NB4 (cell line): ENCODE measurements at regions not wholly inside any gene's neighbourhood (a gene's known extent, or its start where the extent isn't known, plus 50 kb on each side); places are given as distances from the start of the nearest gene placed in this dataset.

Source experiments
- DNase-seq: peaks from one replicate; pipeline ENCODE4 v3.0.0; 2010; ENCODE audit warnings: low read depth
- H3K4me3 ChIP-seq: one replicate; pipeline ENCODE4 v1.5.1; 2011; ENCODE audit warnings: mild to moderate bottlenecking, low read depth, low read length, moderate library complexity
- MAX ChIP-seq: IDR thresholded peaks from 2 replicates; pipeline ENCODE4 v1.6.1; 2011; ENCODE audit warnings: low read depth, low read length
- MYC ChIP-seq: IDR thresholded peaks from 2 replicates; pipeline ENCODE4 v1.6.1; 2011; ENCODE audit warnings: low read depth, low read length
- POLR2A ChIP-seq: IDR thresholded peaks from 2 replicates; pipeline ENCODE4 v1.6.1; 2011; ENCODE audit warnings: mild to moderate bottlenecking; ENCODE audit not compliant: insufficient read length; ENCODE audit errors: extremely low read depth
- TF ChIP-seq, protein P1 (sequence below): IDR thresholded peaks from one replicate; pipeline ENCODE4 v1.5.1; 2012; ENCODE audit warnings: low read depth, low read length

DNA sequence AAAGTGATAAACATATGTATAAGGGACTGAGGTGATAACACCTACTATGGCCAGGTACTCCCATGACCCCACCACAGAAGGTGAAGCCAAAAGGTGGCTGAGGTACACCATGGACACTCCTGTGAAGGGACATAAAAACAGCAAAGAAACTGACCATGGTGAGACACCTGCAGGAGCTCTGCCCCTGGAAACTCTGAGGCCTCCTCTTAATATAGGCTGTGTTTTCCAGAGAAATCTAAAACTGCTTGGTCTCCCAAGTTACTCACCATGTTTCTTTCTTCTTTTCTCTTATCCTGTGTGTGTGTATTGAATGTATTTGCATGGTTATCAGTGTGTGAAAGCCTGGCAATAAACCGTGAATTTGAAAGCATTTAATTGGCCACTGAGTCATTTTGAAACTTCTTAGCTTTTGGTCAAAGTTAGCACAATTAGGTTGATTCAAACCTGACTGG, 739.3 kb upstream of the GCFC2 start:
- no peak for TF ChIP-seq MYC
- TF ChIP-seq POLR2A, result no peak
- no peak for TF ChIP-seq MAX
- TF ChIP-seq, protein P1, sequence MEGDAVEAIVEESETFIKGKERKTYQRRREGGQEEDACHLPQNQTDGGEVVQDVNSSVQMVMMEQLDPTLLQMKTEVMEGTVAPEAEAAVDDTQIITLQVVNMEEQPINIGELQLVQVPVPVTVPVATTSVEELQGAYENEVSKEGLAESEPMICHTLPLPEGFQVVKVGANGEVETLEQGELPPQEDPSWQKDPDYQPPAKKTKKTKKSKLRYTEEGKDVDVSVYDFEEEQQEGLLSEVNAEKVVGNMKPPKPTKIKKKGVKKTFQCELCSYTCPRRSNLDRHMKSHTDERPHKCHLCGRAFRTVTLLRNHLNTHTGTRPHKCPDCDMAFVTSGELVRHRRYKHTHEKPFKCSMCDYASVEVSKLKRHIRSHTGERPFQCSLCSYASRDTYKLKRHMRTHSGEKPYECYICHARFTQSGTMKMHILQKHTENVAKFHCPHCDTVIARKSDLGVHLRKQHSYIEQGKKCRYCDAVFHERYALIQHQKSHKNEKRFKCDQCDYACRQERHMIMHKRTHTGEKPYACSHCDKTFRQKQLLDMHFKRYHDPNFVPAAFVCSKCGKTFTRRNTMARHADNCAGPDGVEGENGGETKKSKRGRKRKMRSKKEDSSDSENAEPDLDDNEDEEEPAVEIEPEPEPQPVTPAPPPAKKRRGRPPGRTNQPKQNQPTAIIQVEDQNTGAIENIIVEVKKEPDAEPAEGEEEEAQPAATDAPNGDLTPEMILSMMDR, result no peak
- H3K4me3 ChIP-seq, result no peak overlapping the region
- peak; percentile 22 for DNase-seq

GRCh38 chr2:76448956-76449355, 738.2 kb upstream of the GCFC2 start:
- TF ChIP-seq, protein P1, result peak; percentile 9
- TF ChIP-seq POLR2A (no peak), MAX (no peak), MYC (no peak)
- DNase-seq, result peak; percentile 81

DNA sequence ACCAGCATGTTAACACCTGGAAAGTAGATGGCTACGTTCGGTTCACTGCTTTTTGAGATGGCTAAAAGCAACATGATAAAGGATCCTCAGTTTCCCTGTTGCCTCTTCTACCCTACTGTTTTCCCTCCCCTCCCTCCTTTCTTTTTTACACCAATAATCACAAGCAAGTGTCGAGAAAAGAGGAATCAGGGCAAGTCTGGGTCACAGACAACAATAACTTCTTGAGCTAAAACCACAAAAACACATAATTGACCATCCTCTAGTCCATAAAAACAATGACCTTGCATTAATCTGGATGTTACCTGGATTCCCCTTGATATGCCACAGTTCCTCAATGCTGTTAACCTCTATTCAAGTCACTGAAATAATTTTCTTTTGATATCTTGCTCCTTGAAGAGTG, 736.6 kb upstream of the GCFC2 start:
- no peak overlapping the region for H3K4me3 ChIP-seq
- TF ChIP-seq MAX (no peak), MYC (no peak), POLR2A (no peak)
- TF ChIP-seq, protein P1, result no peak
- peak; percentile 29 for DNase-seq

More at GRCh38 chr2:76448956-76449355, 738.2 kb upstream of the GCFC2 start:
- H3K4me3 ChIP-seq, result no peak overlapping the region

DNA sequence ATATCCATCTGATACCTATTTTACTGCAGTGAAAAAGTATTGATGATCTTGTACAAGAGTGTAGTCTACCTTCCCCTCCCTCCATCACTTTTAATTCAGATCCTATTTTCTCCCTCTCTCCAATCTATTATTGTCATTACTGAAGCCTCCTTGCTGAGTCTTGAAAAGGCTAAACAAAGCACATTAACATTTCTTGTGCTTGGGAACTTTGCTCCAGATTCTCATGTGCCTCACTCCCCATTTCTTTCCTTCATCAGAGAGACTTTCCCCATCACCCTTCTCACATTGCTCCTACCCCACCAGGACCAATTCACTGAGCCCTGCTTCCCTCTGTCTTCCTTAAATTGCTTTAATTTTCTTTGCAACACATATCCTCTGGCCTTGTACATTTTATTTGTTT, 736.2 kb upstream of the GCFC2 start:
- DNase-seq, result no peak
- no peak overlapping the region for H3K4me3 ChIP-seq
- TF ChIP-seq, protein P1, result no peak
- TF ChIP-seq MAX (no peak), MYC (no peak), POLR2A (no peak)

DNA sequence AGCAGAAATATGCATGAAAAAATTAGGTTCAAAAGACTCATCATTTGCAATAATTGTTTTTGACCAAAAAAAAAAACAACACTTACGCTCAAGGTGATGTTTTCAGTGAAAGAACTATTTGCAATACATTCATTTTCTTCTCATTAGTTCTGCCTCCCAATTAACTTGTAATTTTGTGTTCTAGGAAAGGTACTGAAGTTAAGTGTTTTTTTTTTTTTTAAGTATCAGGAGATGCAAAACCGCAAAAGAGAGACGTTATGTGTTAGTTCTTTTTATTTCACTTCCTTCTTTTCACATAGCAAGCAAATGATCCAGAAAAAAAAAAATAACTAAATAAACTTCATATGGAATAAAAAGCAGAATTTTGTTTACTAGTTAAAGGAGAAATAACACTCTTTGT, 735.2 kb upstream of the GCFC2 start:
- TF ChIP-seq, protein P1, result no peak

DNA sequence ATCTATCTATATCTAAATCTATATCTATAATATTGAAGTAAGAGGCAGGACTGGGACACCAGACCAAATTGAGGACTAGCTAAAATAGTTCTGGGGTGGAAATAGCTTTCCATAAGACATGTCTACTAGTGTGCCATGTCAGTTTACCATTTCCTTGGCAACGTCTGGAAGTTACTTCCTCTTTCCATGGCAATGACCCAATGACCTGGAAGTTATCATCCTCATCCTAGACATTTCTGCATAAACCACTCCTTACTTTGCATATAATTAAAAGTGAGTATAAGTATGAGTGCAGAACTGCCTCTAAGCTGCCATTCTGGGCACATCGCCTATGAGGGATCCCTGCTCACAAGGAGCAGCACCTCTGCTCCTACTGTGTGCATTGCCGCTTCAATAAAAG, 734.0 kb upstream of the GCFC2 start:
- no peak overlapping the region for H3K4me3 ChIP-seq
- TF ChIP-seq POLR2A (no peak), MYC (no peak), MAX (no peak)
- TF ChIP-seq, protein P1, result no peak
- peak; percentile 28 for DNase-seq

More for the DNA sequence above, 735.2 kb upstream of the GCFC2 start:
- peak; percentile 51 for DNase-seq
- H3K4me3 ChIP-seq, result no peak overlapping the region
